D721Med (cell line): ENCODE measurements at regions not wholly inside any gene's neighbourhood (a gene's known extent, or its start where the extent isn't known, plus 50 kb on each side); places are given as distances from the start of the nearest gene placed in this dataset.

Source experiments
- DNase-seq: peaks from one replicate; pipeline ENCODE4 v3.0.0; 2011; ENCODE audit warnings: low spot score; ENCODE audit not compliant: insufficient read length
- FAIRE-seq: peaks from 2 replicates; lab custom pipeline; 2011; peaks lifted over from hg19 to GRCh38; lab: Jason Lieb, UNC
- TF ChIP-seq, protein P1 (sequence below): IDR thresholded peaks from 2 replicates; pipeline ENCODE4 v1.5.1; 2012; ENCODE audit warnings: mild to moderate bottlenecking, control low read depth; ENCODE audit not compliant: insufficient read depth; ENCODE audit errors: missing control alignments

DNA sequence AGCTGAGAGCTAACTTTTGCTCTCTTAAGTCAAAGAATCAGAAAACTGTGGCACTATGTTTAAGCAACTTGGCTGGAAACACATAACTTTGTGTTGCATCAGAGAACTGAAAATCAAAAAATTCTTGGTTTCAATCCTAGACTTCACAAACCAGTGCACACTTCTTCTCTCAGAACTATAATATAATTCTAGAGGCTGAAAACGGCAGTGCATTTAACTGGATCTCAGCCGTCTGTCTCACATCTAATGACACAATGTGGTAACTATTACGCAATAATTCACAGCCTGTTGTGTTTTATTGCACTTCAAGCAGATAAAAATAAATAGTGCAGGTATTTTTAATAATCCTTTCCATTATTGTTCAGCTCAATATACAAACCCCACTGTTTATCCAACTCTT is 260.6 kb upstream of the DIAPH2 start:
- FAIRE-seq (no peak), DNase-seq (no peak)

DNA sequence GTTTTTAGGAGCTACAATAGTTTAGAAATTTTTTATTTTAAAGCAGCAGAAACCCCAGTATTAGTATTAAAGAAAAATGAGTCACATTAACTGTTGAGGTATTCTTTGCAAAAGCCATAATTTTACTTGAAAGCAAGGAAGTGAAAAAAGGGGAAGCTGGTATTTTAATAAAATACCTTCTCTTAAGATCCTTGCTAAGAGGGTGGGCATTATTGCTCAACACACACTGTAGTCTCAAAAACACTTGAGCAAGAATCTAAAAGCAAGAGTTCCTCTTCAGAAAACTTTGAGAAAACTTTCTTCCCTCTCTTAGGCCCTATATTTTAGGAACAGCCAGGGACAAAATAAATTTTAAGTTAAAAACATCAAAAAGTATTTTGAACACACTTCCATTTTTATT is 259.4 kb upstream of the DIAPH2 start:
- DNase-seq (no peak), FAIRE-seq (no peak)
- TF ChIP-seq, protein P1, sequence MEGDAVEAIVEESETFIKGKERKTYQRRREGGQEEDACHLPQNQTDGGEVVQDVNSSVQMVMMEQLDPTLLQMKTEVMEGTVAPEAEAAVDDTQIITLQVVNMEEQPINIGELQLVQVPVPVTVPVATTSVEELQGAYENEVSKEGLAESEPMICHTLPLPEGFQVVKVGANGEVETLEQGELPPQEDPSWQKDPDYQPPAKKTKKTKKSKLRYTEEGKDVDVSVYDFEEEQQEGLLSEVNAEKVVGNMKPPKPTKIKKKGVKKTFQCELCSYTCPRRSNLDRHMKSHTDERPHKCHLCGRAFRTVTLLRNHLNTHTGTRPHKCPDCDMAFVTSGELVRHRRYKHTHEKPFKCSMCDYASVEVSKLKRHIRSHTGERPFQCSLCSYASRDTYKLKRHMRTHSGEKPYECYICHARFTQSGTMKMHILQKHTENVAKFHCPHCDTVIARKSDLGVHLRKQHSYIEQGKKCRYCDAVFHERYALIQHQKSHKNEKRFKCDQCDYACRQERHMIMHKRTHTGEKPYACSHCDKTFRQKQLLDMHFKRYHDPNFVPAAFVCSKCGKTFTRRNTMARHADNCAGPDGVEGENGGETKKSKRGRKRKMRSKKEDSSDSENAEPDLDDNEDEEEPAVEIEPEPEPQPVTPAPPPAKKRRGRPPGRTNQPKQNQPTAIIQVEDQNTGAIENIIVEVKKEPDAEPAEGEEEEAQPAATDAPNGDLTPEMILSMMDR: no peak

More for the DNA sequence above, 260.6 kb upstream of the DIAPH2 start:
- TF ChIP-seq, protein P1: no peak

DNA sequence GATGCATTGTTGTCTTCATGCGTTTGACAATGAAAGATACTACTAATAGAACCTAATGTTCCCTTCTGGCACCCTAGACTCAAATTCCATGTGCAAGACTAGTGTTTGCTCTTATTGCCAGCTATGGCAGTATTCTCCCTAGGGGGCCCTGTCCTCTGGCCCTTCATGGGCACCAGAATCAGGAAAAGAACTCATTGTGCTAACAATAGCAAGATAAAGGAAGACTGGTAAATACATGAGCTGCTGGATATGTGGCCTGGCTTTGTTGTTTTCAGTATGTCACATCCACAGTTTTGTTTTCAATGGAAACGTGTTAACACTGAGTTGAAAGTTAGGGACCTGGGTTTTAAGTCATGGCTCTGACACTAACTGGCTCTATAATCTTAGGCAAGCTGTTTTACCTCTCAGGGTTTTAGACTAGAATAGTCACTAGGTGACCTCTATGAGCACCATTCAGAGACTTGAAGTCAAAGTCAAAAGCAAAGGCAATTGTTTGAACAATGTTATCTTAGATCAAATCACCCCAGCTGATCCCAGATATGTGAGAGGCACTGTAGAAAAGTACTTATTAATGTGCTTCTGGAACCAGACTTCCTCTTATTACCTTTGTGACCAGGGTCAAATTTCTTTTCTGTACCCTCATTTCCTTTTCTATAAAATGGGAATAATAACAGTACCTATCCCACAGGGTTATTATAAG is 253.7 kb upstream of the DIAPH2 start:
- DNase-seq (no peak), FAIRE-seq (no peak)
- TF ChIP-seq, protein P1: no peak

DNA sequence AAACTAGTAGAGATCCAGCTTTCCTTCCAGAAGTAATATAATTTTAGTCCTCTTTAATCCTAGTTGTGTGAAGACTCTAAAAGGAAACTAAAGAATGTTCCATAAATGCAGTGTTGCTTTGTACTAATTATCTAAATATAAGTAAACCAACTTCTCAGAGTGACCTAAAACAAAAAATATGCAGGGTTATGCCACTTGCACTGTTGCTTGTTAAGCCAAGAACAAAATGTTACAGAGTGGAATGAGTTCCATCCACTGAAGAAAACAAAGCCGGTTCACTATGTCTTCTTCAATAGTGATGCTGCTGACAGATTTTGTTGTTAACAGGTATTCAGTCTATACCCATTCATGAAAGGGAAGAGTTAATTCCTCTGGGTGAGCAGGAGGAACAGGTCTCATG is 252.0 kb upstream of the DIAPH2 start:
- DNase-seq (no peak), FAIRE-seq (no peak)
- TF ChIP-seq, protein P1: no peak

DNA sequence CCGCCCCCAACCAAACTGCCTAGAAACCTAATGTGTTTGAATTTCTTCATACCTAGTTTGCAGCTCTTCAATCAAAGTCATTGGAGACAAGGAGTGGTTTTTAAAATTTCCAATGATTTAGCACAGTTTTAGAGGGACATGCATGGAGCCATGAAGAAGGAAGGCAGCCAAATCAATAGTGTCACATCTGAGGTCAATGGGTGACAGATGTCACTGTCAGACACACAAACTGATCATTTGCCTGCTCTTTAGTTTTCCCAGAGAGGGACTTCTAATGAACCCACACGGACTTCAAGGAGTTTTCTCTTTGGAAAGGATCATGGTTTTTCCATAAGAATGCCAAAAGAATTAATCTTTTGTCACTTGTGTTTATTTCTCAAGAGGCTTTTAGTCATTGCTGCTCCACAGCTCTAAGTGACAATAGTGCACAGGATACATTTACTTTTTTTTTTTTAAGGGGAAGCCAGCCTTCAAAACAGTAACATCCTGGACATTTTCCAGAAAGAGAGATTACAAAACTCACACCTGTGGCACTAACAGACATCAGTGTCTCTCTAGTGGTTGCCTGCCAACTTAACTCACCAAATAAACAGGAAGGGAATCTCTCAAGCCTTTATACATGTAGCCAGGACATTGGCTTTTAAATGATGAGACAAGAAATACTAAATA is 251.1 kb upstream of the DIAPH2 start:
- FAIRE-seq (no peak), DNase-seq (no peak)
- TF ChIP-seq, protein P1: no peak

DNA sequence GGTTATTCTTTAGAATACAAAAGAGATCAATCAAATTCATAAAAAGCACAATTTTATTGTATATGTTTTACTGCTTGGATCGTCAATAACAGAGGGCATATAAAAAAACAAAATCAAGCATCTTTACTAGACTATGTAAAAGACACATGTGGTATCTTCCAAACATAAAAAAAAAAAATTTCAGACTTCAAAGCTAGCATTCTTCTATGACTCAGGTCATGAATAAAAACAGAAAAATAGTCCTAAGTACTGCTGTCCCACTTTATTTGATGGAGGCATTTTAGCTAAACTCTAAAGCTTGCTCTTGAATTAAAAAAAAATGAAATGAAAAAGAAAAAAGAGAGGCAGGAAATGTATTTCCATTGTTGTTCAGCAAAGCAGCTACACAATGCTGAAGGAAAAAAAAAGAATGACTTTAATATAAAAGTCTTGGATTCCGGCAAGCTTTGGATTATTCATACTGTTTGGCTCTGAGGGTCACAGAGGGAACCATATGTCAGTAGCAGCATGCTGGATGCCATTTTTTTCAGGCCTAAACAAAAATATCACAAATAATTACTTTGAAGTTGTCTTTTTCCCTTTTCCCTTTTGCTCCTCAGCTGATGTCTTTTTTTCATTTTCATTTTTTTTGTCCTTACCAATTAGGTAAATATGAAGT is 249.1 kb upstream of the DIAPH2 start:
- FAIRE-seq: no peak
- TF ChIP-seq, protein P1: no peak
- DNase-seq: no peak
